DMS 273 (cell line): ENCODE measurements at regions not wholly inside any gene's neighbourhood (a gene's known extent, or its start where the extent isn't known, plus 50 kb on each side); places are given as distances from the start of the nearest gene placed in this dataset.
"Not testable (repeated sequence)": the region's sequence is repeated elsewhere in the genome, so short reads cannot be mapped to it uniquely, and the experiment has no call there.

Experiments used
- DNase-seq: peaks from one replicate; lab custom pipeline; 2025; ENCODE audit not compliant: unreplicated experiment; lab: John Stamatoyannopoulos, UW

GRCh38 chr11:43072096-43072495 is 239.7 kb upstream of the API5 start:
- DNase-seq = no peak

GRCh38 chr11:43072911-43073310 is 238.9 kb upstream of the API5 start:
- DNase-seq = no peak

GRCh38 chr11:43074810-43075209 is 237.0 kb upstream of the API5 start:
- DNase-seq = no peak

- no peak for DNase-seq
These were observed 210.7 kb upstream of the API5 start for GRCh38 chr11:43101113-43101512.

- no peak for DNase-seq
These were observed 195.7 kb upstream of the API5 start for GRCh38 chr11:43116071-43116470.

- DNase-seq = peak; percentile 1
These were observed 192.4 kb upstream of the API5 start for GRCh38 chr11:43119275-43119970.

- DNase-seq = no peak
These were observed 189.2 kb upstream of the API5 start for GRCh38 chr11:43122546-43122945.

GRCh38 chr11:43123443-43123842 is 188.4 kb upstream of the API5 start:
- DNase-seq = no peak

GRCh38 chr11:43124272-43124935 is 187.4 kb upstream of the API5 start:
- DNase-seq = no peak

GRCh38 chr11:43129329-43129728 is 182.5 kb upstream of the API5 start:
- DNase-seq = no peak

GRCh38 chr11:43130616-43131015 is 181.2 kb upstream of the API5 start:
- DNase-seq = no peak

- no peak for DNase-seq
These were observed 175.7 kb upstream of the API5 start for GRCh38 chr11:43135966-43136534.

GRCh38 chr11:43138621-43139140 is 173.1 kb upstream of the API5 start:
- no peak for DNase-seq

GRCh38 chr11:43145653-43146052 is 166.1 kb upstream of the API5 start:
- no peak for DNase-seq

GRCh38 chr11:43150697-43151096 is 161.1 kb upstream of the API5 start:
- no peak for DNase-seq

- DNase-seq = no peak
These were observed 147.0 kb upstream of the API5 start for GRCh38 chr11:43164831-43165230.

GRCh38 chr11:43165393-43165792 is 146.4 kb upstream of the API5 start:
- peak; percentile 7 for DNase-seq

GRCh38 chr11:43168241-43168640 is 143.6 kb upstream of the API5 start:
- not testable (repeated sequence) for DNase-seq

GRCh38 chr11:43172477-43172876 is 139.3 kb upstream of the API5 start:
- no peak for DNase-seq

GRCh38 chr11:43177975-43178374 is 133.8 kb upstream of the API5 start:
- DNase-seq = no peak

- not testable (repeated sequence) for DNase-seq
These were observed 117.3 kb upstream of the API5 start for GRCh38 chr11:43194459-43194858.

GRCh38 chr11:43197379-43197778 is 114.4 kb upstream of the API5 start:
- DNase-seq = no peak
